WI38 (cell line): ENCODE measurements at regions not wholly inside any gene's neighbourhood (a gene's known extent, or its start where the extent isn't known, plus 50 kb on each side); places are given as distances from the start of the nearest gene placed in this dataset.

Experiments
- H3K4me3 ChIP-seq: 2 replicates; pipeline ENCODE4 v1.5.1; 2011; ENCODE audit warnings: low read depth, mild to moderate bottlenecking, control low read depth, low read length
- CTCF ChIP-seq: IDR thresholded peaks from 2 replicates; pipeline ENCODE4 v1.5.1; 2012; ENCODE audit warnings: low read depth, mild to moderate bottlenecking, control low read depth, low read length

GRCh38 chr6:231779-232178, 60.5 kb upstream of the DUSP22 start:
- no peak overlapping the region for H3K4me3 ChIP-seq
- no peak for TF ChIP-seq CTCF

GRCh38 chr6:232982-233640, 59.2 kb upstream of the DUSP22 start:
- no peak for TF ChIP-seq CTCF
- H3K4me3 ChIP-seq = no peak overlapping the region

- no peak for TF ChIP-seq CTCF
- H3K4me3 ChIP-seq = no peak overlapping the region
Observed at GRCh38 chr6:234706-235372, 57.4 kb upstream of the DUSP22 start.

GRCh38 chr6:235763-236360, 56.4 kb upstream of the DUSP22 start:
- TF ChIP-seq CTCF = no peak
- H3K4me3 ChIP-seq = peak overlapping the region; percentile 49

GRCh38 chr6:236519-236918, 55.8 kb upstream of the DUSP22 start:
- no peak for TF ChIP-seq CTCF

GRCh38 chr6:240151-240550, 52.1 kb upstream of the DUSP22 start:
- TF ChIP-seq CTCF = no peak
- H3K4me3 ChIP-seq = no peak overlapping the region

More at GRCh38 chr6:236519-236918, 55.8 kb upstream of the DUSP22 start:
- peak overlapping the region; percentile 49 for H3K4me3 ChIP-seq

GRCh38 chr6:241336-241865, 50.9 kb upstream of the DUSP22 start:
- no peak for TF ChIP-seq CTCF
- no peak overlapping the region for H3K4me3 ChIP-seq
